NCI-H510A treated with DMSO at 0.1 percent for 48 hours (cell line): ENCODE measurements at regions not wholly inside any gene's neighbourhood (a gene's known extent, or its start where the extent isn't known, plus 50 kb on each side); places are given as distances from the start of the nearest gene placed in this dataset.
"Not testable (repeated sequence)": the region's sequence is repeated elsewhere in the genome, so short reads cannot be mapped to it uniquely, and the experiment has no call there.

ENCODE experiments used
- DNase-seq: peaks from one replicate; lab custom pipeline; 2025; lab: John Stamatoyannopoulos, UW

- no peak for DNase-seq
Observed at GRCh38 chr6:85864453-85865401, 222.0 kb upstream of the SYNCRIP start.

DNA sequence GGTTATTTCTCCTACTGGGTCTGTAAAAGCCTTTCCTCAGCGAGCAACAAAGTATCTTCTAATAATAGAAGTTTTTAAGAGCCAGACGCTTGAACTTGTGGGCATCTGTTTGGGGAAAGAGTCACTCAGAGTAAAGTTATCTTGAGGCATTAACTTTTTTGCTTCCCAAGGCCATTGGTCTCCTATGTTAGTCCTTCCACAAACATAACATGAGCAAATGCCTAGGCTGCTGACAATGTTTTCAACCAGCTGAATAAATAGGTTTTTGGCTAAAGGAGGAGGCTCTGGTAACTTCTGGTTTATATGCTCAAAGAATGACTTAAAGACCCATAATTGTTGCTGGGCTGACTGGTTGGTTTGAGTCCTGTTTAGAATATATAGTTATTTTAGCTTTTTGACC is 213.5 kb upstream of the SYNCRIP start:
- DNase-seq: no peak

- DNase-seq: not testable (repeated sequence)
Observed at GRCh38 chr6:85838351-85839119, 195.8 kb upstream of the SYNCRIP start.

DNA sequence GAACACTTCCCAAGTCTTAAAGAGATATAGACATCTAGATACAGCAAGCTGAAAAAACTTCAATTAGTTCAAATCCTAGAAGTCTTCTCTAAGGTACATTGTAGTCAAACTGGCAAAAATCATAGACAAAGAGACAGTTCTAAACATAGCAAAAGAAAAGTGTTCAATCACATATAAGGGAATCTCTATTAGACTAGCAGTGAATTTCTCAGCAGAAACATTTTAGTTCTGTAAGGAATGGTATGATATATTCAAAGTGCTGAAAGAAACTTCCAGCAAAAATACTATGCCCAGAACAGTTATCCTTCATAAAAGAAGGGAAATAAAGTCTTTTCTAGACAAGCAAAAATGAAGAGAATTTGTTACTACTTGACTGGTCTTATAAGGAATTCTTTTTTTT is 186.3 kb upstream of the SYNCRIP start:
- no peak for DNase-seq

GRCh38 chr6:85826997-85827396 is 184.3 kb upstream of the SYNCRIP start:
- DNase-seq: no peak

DNA sequence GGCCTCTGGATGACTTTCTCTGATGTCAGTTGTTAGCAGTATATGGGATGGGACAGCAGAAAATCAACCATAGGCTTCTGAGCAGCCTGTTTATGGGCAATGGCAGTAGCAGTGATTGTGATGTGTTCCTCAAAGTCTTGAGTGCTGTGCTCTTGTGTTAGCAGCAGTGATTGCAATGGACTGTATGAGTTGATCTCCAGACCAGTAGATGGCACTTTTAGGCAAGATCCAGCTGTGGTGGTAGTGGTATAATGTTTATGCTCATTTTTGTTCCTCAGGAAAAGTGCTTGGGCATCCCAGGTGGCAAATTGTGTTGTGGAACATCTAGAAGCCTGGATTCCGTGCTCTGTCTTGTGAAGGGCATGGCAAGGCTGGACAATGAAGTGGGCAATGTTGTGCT is 181.6 kb upstream of the SYNCRIP start:
- DNase-seq: no peak

- DNase-seq: no peak
Observed at GRCh38 chr6:85810558-85810957, 167.9 kb upstream of the SYNCRIP start.

DNA sequence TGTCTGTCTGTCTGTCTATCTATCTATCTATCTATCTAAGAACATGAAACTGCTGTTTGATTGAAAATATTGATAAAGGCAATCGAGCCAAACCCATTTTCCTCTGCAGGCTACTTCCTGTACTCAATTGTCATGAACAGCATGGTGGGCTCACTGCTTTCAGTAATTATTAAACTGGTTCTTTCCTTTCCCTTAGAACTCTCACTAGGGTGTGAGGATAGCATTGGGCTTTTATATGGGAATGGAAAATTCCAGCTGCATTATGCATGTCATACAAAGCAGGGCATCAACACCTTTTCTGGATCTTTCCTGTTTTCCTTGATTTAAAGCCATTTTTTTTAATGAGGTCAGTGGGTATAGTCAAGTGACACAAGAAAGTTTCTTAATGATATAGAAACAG is 161.0 kb upstream of the SYNCRIP start:
- no peak for DNase-seq

DNA sequence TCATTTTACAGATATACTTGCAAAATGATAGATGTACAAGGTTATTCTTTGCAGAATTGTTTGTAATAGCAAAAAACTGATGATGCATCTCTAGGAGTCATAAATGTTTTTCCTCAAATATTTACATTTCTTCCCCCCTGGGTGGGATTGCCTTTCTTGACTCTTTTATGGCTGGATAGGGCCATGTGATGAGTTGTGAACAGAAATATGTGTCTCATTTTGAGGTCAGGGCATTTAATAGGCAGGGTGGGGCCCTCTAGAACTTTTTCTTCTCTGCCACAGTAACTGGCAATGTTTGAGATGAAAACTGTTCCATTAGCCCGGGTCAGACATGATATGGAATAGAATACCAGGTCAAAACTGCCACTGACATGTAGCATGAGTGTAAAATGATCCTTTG is 159.5 kb upstream of the SYNCRIP start:
- DNase-seq: no peak

DNA sequence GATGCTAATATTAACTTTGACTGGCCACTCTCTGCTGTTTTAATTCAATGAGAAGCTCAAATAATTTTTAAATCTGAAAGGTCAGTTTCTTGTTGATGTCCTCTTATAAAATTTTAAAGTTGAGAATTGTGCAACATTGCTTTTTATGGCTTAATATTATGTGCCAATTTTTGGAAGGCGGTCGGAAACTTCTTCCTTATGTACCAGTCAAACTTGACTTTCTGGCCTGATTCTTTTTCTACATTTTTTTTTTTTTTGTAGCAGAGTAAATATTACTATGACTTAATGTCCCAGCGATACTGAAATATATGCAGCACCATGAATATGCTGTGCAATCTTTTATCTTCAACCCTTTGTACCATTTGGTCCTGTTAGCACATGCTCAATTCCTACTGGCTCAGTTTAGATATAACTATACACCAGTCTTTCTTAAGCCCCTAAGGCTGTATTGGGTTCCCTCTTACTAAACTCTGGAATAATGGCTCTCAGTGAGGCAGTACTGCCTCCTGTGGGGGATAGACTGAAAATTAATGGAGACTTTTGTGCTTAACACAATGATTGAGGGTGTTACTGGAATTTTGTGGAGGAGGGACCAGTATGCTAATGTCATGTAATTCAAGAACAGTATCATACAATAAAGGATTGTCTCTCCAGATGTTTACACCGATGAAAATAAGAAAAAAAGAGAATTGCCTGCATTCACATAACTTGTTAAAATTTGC is 156.4 kb upstream of the SYNCRIP start:
- no peak for DNase-seq

DNA sequence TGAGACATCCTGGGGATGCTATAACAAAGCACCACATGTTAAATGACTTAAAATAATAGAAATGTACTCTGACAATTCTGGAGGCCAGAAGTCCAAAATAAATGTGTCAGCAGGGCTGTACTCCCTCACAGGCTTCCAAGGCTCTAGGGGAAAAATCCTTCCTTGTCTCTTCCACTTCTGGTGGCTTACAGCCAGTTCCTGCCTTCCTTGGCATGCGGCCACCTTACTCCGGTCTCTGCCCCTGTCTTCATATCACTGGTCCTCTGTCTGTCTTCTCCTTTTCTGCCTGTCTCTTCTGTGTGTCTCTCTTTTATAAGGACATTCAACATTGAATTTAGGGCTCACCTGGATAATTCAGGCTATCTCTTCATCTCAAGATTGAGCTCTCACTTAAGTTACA is 155.3 kb upstream of the SYNCRIP start:
- no peak for DNase-seq

DNA sequence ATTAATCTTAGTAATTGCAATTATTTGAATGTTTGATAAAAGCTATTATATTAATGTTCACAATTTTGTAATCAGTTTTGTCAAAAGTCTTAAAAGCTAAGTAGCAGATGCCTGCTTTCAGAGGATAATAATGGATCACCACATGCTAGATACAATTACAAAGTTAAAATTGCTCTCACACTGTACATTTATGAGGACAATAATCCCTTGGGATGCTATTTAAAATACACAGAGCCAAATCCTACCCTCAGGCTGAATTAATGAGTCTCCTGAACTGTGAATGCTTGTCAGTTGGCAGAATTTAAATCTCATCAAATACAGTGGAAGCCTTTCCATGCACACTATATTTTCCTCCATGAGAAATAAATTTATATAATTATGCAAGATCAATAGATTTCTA is 153.3 kb upstream of the SYNCRIP start:
- no peak for DNase-seq

DNA sequence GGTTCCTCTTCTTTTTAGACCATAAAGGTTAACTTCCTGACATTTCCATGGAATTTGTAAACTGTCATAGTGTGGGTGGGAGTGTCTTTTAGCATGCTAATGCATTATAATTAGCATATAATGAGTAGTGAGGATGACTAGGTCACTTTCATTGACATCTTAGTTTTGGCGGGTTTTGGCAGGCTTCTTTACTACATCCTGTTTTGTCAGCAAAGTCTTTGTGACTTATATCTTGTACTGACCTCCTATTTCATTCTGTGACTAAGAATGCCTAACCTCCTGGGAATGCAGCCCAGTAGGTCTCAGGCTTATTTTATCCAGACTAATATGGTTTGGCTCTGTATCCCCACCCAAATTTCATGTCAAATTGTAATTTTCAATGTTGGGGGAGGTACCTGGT is 149.6 kb upstream of the SYNCRIP start:
- DNase-seq: no peak

DNA sequence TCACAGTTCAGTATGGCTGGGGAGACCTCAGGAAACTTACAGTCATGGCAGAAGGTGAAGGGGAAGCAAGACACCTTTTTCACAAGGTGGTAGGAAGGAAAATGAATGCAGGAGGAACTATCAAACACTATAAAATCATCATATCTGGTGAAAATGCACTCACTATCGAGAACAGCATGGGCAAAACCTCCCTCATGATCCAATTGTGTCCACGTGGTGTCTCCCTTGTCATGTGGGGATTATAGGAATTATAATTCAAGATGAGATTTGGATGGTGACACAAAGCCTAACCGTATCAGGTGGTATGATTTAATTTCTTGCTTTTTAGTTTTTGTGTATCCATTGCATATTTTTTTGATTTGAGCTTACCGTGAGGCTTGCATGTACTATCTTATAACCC is 133.2 kb upstream of the SYNCRIP start:
- no peak for DNase-seq

GRCh38 chr6:85772641-85773040 is 130.0 kb upstream of the SYNCRIP start:
- DNase-seq: no peak

- DNase-seq: no peak
Observed at GRCh38 chr6:85771925-85772430, 129.3 kb upstream of the SYNCRIP start.

DNA sequence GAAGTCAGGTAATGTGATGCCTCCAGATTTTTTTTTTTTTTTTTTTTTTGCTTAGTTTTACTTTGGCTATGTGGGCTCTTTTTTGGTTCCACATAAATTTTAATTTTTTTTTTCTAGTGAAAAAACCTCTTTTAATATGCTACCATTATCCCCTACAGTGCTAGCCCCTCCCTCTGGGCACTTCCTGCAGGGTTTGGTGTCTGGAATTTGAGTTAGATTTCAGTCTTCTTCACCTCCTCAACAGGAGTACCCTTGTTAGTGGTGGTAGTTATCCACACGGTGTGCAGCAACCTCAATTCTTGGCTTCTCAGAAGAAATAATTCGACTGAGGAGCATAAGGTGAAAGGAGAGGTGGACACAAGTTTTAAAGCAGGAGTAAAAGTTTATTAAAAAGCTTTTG is 128.8 kb upstream of the SYNCRIP start:
- DNase-seq: no peak

- DNase-seq: no peak
Observed at GRCh38 chr6:85764844-85765243, 122.2 kb upstream of the SYNCRIP start.

- DNase-seq: peak; percentile 14
Observed at GRCh38 chr6:85756982-85757381, 114.3 kb upstream of the SYNCRIP start.

GRCh38 chr6:85754894-85755293 is 112.2 kb upstream of the SYNCRIP start:
- DNase-seq: peak; percentile 44

GRCh38 chr6:85752602-85753001 is 109.9 kb upstream of the SYNCRIP start:
- no peak for DNase-seq

DNA sequence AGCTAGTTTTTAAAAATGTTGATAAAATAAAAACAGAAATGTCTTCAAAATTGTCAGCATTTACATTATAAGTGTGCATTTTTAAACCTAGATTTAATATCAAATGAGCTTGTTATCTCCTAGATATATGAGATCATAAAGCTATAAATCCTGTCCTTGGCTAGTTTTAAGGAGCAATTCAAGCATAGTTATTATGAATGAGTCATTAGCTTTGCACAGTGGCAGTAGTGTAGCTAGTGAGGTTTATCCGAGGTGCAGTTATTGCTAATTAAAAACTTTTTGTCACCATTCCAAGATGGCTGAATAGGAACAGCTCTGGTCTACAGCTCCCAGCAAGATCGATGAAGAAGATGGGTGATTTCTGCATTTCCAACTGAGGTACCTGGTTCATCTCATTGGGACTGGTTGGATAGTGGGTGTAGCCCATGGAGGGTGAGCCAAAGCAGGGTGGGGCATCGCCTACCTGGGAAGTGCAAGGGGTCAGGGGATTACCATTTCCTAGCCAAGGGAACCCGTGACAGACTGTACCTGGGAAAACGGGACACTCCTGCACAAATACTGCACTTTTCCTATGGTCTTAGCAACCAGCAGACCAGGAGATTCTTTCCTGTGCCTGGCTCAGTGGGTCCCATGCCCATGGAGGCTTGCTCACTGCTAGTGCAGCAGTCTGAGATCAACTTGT is 108.8 kb upstream of the SYNCRIP start:
- DNase-seq: no peak
